ENCODE measurements at regions not wholly inside any gene's neighbourhood (a gene's known extent, or its start where the extent isn't known, plus 50 kb on each side); places are given as distances from the start of the nearest gene placed in this dataset.

- no peaks in the 10 kb centered on the region for H3K27me3 ChIP-seq (ENCODE audit: control insufficient read depth, insufficient read depth, low read length)
- no peak overlapping the region for H3K4me3 ChIP-seq (ENCODE audit: low read length)
- no peaks in the 10 kb centered on the region for H3K9me3 ChIP-seq (ENCODE audit: control insufficient read depth, insufficient read depth, low read length)
- Mint-ChIP-seq H3K36me3 (no peaks in the 10 kb centered on the region), H3K27me3 (ENCODE audit: low read depth in 2 of 2) (peaks cover 6 to 29% of the 10 kb centered on the region in 2 donors), H3K4me1 (no peaks in the 10 kb centered on the region), H3K9me3 (no peaks in the 10 kb centered on the region), H3K27ac (no peak overlapping the region), H3K4me3 (no peak overlapping the region)
- H3K27ac ChIP-seq (ENCODE audit: low read length), result no peak overlapping the region
- no peaks in the 10 kb centered on the region for H3K4me1 ChIP-seq (ENCODE audit: control insufficient read depth, insufficient read depth, low read length)
- intact Hi-C loops (cut with micrococcal nuclease), result no loop called here
- no peaks in the 10 kb centered on the region for H3K36me3 ChIP-seq (ENCODE audit: control insufficient read depth, insufficient read depth, low read length)
- ATAC-seq (no peak), DNase-seq (no peak)
- TF ChIP-seq CTCF (IDR thresholded peaks at IDR 0.05), result no peak
- 72% methylated on average over 1 of the region's 1 CpG for WGBS (ENCODE audit: insufficient coverage)
Observed at GRCh38 chr1:221344693-221345092, 397.2 kb downstream of the DUSP10 start.

DNA sequence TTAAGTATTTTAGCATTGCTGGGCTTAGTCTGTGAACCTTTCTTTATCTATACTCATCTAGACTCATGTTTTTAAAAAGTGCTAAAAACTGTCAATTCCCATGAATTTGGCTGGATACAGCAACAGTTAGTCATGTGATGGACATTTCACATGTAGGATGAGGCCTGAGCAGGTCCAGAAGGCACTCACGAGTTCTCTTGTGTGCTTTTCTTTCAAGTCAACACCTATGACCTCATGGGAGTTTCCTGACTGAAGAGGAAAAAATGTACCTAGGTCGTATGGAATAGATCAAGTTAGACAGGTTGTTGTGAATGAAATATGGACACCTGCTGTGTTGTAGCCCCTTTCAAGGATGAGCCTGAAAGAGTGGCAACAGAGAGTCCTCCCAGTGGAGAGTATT is 394.2 kb downstream of the DUSP10 start:
- H3K4me1 ChIP-seq (ENCODE audit: control insufficient read depth, insufficient read depth, low read length), result no peaks in the 10 kb centered on the region
- no peak for DNase-seq
- no peak for TF ChIP-seq CTCF (IDR thresholded peaks at IDR 0.05)
- Mint-ChIP-seq H3K27ac (no peak overlapping the region), H3K27me3 (ENCODE audit: low read depth in 2 of 2) (peaks cover 6 to 17% of the 10 kb centered on the region in 2 donors), H3K36me3 (no peaks in the 10 kb centered on the region), H3K9me3 (no peaks in the 10 kb centered on the region), H3K4me3 (no peak overlapping the region), H3K4me1 (no peaks in the 10 kb centered on the region)
- H3K9me3 ChIP-seq (ENCODE audit: control insufficient read depth, insufficient read depth, low read length), result no peaks in the 10 kb centered on the region
- 55% methylated on average over 2 of the region's 2 CpGs for WGBS (ENCODE audit: insufficient coverage)
- no peaks in the 10 kb centered on the region for H3K27me3 ChIP-seq (ENCODE audit: control insufficient read depth, insufficient read depth, low read length)
- intact Hi-C loops (cut with micrococcal nuclease), result no loop called here
- H3K4me3 ChIP-seq (ENCODE audit: low read length), result no peak overlapping the region
- no peaks in the 10 kb centered on the region for H3K36me3 ChIP-seq (ENCODE audit: control insufficient read depth, insufficient read depth, low read length)
- H3K27ac ChIP-seq (ENCODE audit: low read length), result no peak overlapping the region
- no peak for ATAC-seq

DNA sequence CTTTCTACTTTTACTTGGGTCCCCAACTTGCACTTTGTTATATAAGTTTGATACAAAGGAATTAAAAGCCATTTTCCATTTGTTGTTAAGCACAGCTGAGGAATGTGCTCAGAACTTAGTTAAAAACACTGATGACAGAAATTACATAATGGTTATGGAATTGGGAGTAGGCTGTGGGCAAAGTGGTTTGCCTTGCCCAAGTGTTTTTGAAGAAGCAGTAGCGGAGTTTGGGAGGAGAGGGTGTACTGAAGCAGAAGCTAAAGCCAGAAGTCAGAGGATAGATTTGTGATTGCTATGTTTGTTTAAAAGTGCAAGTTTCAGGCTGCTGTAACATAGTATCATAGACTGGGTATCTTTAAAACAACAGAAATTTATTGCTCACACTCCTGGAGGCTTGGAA is 391.8 kb downstream of the DUSP10 start:
- intact Hi-C loops (cut with micrococcal nuclease), result no loop called here
- H3K27ac Mint-ChIP-seq, result no peak overlapping the region
- no peak overlapping the region for H3K4me3 ChIP-seq (ENCODE audit: low read length)
- no peaks in the 10 kb centered on the region for H3K27me3 ChIP-seq (ENCODE audit: control insufficient read depth, insufficient read depth, low read length)
- whole genome bisulfite sequencing (ENCODE audit: insufficient coverage), result 85% methylated on average over 1 of the region's 1 CpG
- H3K9me3 Mint-ChIP-seq, result no peaks in the 10 kb centered on the region
- ATAC-seq (no peak), DNase-seq (no peak)
- H3K36me3 Mint-ChIP-seq, result no peaks in the 10 kb centered on the region
- no peak overlapping the region for H3K27ac ChIP-seq (ENCODE audit: low read length)
- H3K9me3 ChIP-seq (ENCODE audit: control insufficient read depth, insufficient read depth, low read length), result no peaks in the 10 kb centered on the region
- H3K4me1 Mint-ChIP-seq, result no peaks in the 10 kb centered on the region
- no peak overlapping the region for H3K4me3 Mint-ChIP-seq
- TF ChIP-seq CTCF (IDR thresholded peaks at IDR 0.05), result no peak
- H3K27me3 Mint-ChIP-seq (ENCODE audit: low read depth in 2 of 2), result peaks cover 3 to 17% of the 10 kb centered on the region in 2 donors
- no peaks in the 10 kb centered on the region for H3K36me3 ChIP-seq (ENCODE audit: control insufficient read depth, insufficient read depth, low read length)
- H3K4me1 ChIP-seq (ENCODE audit: control insufficient read depth, insufficient read depth, low read length), result no peaks in the 10 kb centered on the region

DNA sequence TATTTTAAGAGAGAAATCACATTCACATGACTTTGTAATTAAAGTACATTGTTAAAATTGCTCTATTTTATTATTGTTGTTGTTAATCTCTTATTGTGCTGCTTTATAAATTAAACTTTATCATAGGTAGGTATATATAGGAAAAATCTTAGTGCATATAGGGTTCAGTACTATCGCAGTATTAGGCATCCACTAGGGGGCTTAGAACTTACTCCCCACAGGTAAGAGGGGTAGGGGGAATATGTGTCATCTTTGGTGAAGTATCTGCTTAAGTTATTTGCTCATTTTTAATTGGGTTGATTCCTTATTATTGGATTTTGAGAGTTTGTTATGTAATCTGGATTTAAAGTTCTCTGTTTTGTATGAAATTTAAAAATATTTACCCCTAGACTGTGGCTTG is 385.2 kb downstream of the DUSP10 start:
- Mint-ChIP-seq H3K27me3 (ENCODE audit: low read depth in 2 of 2) (peaks cover 3 to 22% of the 10 kb centered on the region in 2 donors), H3K27ac (no peak overlapping the region), H3K9me3 (peaks cover 0 to 2% of the 10 kb centered on the region in 2 donors), H3K4me3 (no peak overlapping the region), H3K36me3 (no peaks in the 10 kb centered on the region), H3K4me1 (no peaks in the 10 kb centered on the region)
- Histone ChIP-seq H3K36me3 (ENCODE audit: control insufficient read depth, insufficient read depth, low read length) (no peaks in the 10 kb centered on the region), H3K4me1 (ENCODE audit: control insufficient read depth, insufficient read depth, low read length) (no peaks in the 10 kb centered on the region), H3K27me3 (ENCODE audit: control insufficient read depth, insufficient read depth, low read length) (no peaks in the 10 kb centered on the region), H3K27ac (ENCODE audit: low read length) (no peak overlapping the region), H3K4me3 (ENCODE audit: low read length) (no peak overlapping the region), H3K9me3 (ENCODE audit: control insufficient read depth, insufficient read depth, low read length) (no peaks in the 10 kb centered on the region)
- no CpG with 5 or more reads among the region's 1 CpG for WGBS (ENCODE audit: insufficient coverage)
- intact Hi-C loops (cut with micrococcal nuclease), result no loop called here
- ATAC-seq (no peak), DNase-seq (no peak)
- no peak for TF ChIP-seq CTCF (IDR thresholded peaks at IDR 0.05)

All from natural killer cell (primary cell).